ENCODE measurements at regions not wholly inside any gene's neighbourhood (a gene's known extent, or its start where the extent isn't known, plus 50 kb on each side); places are given as distances from the start of the nearest gene placed in this dataset.

DNA sequence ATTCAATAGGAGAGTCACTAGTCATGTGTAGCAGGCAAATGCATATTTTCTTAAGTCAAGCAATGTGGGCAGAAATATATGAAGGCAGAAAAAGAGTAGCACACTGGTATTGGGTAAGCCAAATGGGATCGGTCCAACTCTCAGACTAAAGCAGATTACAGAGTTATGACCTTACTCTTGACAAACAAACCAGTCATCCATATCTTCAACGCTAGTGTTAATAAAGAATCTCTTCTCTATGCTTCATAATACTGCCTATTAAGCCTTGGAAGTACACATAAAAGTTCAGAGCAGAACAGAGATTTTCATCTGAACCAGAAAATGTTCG is 320.2 kb upstream of the JARID2 start:
- no peak for DNase-seq (ENCODE audit: low read depth)

DNA sequence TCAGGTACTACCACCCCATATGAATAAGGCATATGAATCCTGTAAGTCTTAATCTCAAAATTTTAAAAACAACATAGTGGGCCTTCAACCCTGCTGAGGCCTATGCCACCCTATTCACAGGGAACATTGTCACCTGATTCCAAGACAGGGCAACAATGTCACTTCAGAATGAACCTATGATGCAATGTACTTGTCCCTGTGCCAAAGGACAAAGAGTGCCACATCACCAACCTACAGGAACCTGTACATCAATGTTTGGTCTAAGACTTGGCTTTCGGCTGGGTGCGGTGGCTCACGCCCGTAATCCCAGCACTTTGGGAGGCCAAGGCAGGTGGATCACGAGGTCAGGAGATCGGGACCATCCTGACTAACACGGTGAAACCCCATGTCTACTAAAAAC is 318.5 kb upstream of the JARID2 start:
- DNase-seq (ENCODE audit: low read depth): no peak

DNA sequence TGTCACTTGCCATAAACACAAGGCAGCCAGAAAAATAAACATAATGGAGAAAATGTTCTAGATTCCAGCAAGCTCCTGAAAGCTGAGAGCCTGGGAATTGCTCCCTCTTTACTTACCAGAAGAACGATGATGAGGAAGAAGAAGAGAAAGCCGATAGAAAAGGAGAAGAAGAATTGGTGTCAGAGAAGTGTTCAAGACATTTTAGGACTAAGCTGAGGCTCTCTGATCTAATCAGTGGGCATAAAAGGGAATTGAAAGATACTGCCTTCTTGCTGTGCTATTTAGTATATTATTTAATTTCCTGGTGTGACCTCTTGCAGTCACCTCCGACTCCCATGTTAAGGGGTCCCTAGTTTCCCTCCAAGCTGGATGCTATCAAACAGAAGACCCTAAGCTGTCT is 316.6 kb upstream of the JARID2 start:
- no peak for DNase-seq (ENCODE audit: low read depth)

DNA sequence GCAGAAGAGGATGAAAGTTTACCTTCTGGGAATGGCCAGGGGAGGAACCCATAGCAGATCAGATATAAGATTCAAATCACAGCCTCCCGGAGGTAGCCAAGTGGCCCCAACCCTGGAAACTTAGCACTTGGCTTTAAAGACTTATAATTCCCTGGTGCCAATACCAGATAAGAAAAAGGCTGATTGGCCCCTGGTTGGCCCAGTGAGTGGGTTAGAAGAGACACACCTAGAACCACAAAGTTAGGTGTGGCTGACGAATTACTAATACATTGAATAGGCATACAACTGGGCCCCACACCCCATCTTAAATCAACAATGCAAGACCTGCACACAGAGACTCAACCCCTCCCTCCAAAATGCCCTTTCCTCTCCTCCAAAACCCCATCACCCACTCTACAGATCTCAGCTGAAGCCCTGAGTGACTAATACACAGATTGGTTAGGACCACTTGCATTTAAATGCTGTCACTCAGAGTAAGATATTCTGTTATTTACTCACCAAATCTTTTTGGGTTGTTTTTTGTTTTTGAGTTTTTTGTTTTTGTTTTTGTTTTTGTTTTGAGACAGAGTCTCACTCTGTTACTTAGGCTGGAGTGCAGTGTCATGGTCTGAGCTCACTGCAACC is 315.4 kb upstream of the JARID2 start:
- DNase-seq (ENCODE audit: low read depth): peak; percentile 9

DNA sequence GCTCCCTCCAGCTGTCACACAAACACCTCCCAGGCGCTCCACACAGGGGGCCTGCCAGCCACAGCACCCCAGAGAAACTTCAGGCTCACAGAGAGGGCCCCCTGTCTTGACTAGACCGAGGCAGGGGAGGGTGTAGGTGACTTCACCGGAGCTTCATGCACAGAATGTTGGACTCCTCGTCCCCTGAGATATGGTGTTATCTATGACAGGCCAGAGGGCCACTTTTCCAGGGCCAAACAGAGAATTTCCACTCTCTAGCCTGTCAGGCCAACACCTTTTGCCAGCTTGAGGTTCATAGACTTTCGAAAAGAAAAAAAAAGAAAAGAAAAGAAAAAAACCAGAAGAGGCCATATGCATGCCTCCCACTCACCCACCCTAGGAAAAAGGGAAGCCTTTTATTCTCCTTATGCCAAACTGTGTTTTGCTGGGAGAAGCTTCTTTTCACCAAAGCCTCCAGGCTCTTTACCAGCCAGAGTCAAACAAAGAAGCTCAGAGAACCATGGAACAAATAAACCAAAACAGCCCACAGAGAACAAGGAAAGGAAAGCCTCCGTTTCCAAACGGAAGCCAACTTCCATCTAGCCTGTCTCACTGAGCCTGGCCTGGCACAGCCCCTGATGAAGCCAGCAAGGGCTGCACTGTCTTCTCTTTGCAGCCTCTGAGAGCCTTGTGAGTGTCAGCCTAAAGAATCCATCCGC is 313.2 kb upstream of the JARID2 start:
- DNase-seq (ENCODE audit: low read depth): no peak

DNA sequence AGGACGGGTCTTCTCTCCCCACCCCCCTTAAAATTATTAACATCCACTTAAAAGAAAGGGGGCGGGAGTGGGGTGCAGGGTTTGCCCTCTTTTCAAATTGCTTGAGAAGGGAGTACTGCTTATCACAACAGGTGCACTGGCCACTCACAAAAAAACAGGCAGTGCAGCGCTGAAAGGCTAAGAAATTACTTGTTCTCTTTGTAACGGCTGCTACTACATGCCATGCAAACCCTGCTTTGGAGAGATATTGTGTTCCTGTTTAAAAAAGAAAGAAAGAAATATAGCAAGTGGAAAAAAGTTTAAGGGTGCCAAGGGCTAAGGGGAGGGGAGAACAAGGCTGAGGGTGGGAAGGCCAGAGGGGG is 312.7 kb upstream of the JARID2 start:
- no peak for DNase-seq (ENCODE audit: low read depth)

DNA sequence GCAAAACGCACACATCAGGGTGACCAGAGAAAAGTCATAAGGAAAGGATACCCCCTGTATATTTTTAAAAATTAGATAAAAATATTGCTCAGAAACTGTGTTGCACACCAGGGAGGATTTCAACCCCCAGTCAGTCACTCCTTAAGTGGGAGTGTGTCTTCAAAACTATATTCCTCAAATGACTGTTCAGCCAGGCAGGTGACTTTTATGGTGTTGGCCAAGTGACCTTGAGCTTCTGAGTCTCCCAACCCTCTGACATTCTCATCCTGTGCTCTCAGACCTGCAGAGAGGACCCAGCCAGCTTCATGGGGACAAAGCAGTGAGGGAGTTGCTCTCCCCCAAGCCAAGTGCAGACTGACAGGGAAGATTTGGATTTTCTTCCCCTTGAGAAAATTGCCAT is 311.9 kb upstream of the JARID2 start:
- no peak for DNase-seq (ENCODE audit: low read depth)

DNA sequence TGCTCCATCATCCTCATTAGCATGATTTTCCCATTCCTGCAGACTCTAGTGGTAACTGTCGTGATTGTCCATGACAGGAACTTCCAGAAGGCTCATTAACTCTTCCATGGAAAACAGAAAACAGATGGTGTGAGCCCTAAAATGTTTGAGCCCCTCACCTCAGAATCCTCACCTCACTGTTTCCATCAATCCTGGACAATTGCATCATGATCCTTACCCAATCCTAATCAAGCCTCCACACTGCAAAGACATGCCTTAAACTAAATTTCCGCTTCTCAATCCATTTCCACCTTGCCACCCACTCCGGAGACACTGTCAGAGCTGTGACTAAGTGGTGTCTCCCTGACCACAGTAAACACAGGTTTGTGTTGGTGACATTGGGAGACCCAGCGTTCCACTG is 311.0 kb upstream of the JARID2 start:
- DNase-seq (ENCODE audit: low read depth): no peak

DNA sequence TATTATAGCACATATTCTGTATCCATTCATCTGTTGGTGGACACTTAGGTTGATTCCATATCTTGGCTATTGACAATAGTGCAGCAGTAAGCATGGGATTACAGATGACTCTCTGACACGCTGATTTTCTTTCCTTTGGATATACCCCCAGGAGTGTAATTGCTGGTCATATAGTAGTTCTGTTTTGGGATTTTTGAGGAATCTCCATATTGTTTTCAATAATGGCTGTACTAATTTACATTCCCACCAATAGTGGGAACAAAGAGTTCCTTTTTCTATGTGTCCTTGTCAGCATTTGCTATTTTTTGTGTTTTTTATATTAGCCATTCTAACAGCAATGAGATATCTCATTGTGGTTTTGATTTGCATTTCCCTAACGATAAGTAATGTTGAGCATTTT is 309.0 kb upstream of the JARID2 start:
- DNase-seq (ENCODE audit: low read depth): no peak

DNA sequence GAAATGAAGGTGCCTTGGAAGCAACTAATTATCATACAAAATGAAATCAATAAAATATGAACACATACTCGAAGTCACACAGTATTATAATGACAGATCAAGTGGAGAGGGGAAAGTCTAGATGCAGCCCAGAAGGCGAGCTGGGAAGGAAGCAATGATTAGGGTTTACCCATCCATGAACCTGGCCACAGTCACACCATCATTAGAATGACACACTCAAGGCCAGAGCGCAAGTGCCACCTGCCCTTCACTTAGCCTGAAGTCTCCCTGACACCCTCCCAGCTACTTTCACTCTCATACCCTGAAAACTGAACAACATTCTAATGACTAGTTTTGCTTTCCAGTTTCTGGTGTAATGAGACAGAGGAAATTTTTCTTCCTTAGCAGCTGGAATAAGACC is 302.8 kb upstream of the JARID2 start:
- no peak for DNase-seq (ENCODE audit: low read depth)

DNA sequence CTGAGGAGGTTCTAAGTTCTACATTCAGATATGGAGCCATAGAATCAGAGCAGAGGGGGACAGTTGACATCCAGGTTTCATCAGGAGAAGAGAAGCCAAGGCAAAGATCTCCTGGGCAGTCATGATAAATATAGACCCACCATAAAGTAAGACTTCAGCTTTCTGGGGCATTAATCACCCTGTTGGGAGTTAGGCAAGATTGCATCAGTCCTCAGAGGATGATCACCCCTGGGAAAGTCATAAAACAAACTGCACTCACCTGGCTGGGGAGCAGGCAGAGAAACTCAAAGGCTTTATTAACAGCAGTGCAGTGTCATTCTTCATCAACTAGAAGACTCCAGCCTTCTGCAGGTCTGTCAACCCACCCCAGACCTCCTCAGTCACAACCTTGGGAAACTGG is 301.3 kb upstream of the JARID2 start:
- DNase-seq (ENCODE audit: low read depth): no peak

DNA sequence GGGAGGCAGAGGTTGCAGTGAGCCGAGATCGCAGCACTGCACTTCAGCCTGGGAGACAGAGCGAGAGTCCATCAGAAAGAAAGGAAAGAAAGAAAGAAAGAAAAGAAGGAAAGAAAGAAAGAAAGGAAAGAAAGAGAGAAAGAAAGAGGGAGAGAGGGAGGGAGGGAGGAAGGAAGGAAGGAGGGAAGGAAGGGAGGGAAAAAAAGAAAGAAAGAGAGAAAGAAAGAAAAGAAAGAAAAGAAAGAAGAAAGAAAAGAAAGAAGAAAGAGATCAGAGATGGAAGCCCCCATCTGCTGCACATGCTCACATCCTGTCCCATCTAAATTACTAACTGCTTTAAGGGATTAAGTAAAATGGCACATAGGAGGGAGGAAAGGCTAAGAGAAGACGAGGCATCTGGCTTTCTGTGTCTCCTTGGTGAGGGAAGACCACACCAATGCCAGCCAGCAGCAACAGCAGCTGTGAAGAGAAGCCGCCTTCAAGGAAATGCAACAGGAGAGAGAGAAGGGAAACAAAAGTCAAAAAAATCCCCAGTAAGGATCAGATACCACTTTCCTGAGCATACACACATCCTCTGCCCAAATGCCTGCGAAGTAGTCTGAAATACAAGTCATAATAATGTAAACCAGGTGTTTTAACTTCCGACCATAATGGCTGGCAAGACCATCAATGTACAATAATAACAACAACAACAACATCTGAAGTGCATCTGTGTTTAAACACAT is 300.2 kb upstream of the JARID2 start:
- DNase-seq (ENCODE audit: low read depth): no peak

DNA sequence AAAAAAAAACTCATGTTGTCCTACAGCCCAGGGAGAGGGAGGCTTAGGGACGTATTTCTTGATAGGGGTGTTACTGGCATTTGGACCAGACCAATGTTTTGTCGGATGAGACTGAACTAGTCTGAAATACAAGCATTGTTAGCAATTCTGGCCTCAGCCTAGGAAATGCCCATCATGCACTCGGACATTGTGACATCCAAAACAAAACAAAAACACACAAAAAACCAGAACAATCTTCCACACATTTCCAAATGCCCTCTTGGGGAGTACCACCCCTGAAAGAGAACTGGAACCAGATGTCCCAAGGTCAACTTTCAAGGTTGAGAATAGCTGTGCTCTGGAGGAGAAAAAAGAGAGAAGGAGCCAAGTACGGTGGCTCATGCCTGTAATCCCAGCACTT is 299.1 kb upstream of the JARID2 start:
- no peak for DNase-seq (ENCODE audit: low read depth)

DNA sequence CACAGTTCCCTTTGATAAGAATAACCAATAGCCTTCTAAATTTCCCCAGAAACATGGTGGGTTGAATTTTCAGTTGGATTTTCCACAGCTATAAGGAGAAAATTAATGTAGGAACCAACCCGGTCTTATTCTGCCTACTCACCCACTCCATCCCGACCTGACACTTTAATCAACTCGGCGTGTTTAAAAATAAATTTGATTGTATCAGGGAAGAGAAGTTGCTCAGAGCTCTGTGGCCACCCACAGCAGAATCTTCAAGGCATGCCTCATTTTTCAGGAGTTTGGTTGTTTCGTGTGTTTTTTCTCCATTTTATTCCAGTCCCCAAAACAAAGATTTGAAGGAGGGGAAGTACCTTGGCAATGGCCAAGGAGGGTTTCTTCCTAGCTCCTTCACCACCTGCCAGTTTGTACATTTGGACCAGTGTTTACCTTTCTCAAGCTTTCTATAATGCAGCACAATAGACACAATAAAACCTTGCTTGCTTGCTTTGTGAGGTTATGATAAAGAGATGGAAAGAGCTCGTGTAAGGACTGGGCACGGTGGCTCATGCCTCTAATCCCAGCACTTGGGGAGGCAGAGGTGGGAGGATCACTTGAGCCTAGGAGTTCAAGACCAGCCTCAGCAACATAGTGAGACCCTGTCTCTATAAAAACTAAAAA is 297.2 kb upstream of the JARID2 start:
- no peak for DNase-seq (ENCODE audit: low read depth)

DNA sequence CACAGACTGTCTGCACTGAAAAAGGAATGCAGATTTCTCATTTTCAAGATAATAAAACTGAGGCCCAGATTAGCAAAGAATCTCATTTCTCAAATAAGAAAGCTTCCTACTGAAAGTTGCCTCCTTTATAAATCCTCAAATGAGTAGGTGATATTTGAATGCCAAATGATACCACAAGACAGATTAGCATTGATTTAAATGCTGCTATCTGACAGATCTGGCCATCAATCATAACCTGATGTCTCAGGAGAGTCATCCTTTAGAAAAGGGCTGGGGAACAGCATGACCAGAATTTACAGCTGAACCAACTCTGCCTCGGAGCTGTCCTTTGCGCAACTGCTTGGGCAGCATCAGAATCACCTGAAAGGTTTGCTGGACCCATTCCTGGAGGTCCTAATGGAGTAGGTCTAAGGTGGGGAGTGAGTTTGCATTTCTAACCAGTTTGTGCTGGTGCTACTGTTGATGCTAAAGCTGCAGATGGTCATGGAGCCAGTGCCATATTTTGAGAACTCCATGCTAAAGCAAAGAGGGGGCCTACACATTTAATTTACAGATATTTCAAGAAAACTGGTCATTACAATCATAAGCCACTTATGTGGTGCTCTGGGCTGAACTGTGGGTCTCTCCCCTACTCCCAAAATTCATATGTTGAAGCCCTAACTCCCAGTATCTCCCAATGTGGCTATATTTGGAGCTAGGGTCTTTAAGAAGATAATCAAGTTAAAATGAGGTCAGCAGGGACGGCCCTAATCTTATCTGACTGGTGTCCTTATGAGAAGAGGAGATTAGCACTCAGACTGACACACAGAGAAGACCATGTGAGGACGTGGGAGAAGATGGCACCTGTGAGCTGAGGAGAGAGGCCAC is 295.5 kb upstream of the JARID2 start:
- no peak for DNase-seq (ENCODE audit: low read depth)

DNA sequence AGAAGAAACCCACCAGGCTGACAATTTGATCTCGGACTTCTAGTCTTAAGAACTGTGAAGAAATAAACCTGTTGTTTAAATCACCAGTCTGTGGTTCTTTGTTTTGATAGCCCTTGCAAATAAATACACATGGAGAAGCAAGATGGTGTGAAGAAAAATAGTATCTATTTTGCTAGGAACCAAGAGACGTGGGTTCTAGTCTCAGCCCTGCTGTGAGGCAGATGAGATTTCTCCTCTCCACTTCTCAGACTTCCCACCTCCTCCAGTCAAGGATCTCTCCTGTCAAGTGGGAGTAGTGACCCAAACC is 294.9 kb upstream of the JARID2 start:
- DNase-seq (ENCODE audit: low read depth): no peak

DNA sequence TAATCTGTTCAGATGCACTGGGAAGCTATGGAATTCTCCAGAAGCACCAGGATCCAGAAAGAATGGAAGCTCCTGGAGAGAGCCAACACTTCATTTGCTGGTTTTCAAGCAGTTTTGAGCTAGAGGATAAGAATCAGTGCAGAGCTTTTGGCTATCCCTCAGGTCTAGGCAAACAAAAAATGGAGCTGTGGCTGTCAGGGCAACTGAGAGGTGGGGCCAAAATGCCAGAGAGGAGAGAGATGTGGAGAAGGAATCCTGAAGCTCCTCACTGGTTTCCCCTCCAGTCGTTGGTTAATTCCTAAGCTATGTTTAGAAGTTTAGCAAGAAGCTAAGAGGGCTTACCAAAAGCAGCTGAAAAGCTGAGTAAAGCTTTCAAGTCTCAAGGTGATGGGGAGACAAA is 294.2 kb upstream of the JARID2 start:
- DNase-seq (ENCODE audit: low read depth): no peak

DNA sequence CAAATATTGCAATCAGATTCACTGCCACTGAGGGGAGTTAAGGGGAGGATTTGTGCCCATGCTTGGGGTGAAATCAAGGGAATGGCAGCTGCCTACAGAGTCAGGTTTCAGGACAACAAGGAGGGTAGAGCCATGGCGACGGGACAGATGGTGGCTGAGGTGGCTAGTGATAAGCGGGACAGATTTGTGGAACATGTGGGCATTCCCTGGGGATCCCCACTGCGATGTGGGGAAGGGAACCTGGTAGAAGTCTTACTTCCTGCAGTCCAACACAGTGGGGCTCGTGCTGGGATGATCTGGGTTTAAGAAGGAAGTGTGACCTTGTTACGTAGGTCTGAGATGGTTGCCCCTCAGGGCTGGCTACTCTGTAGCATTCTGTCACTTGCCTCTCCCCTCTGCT is 292.0 kb upstream of the JARID2 start:
- no peak for DNase-seq (ENCODE audit: low read depth)

DNA sequence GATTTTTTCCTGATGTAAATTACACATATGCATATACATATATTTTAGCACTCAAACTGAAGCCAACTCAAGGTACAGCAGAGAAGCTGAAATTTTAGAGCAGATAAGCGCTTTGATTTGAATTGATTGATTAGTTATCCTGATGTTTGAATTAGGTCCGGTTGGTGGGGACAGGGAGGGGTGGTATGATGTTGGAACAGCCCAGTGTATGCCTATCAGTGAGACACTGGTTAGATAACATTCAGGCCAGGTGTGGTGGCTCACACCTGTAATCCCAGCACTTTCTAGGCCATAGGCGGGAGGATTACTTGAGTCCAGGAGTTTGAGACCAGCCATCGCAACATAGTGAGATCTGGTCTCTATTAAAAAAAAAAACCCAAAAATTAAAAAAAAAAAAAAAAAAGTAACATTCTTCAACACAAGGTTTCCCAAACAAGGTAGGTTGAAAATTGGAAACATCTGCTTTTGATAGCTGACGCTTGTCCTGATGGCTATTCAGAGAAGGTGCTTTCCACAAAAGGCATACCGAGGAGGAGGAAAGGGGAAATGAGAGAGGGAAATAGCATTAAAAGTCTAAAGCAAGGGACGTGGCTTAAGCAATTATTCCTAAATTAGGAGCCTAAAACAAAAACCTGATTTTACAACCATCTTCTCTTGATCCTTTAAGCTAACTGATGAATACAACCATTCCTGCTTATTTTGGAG is 288.4 kb upstream of the JARID2 start:
- no peak for DNase-seq (ENCODE audit: low read depth)

DNA sequence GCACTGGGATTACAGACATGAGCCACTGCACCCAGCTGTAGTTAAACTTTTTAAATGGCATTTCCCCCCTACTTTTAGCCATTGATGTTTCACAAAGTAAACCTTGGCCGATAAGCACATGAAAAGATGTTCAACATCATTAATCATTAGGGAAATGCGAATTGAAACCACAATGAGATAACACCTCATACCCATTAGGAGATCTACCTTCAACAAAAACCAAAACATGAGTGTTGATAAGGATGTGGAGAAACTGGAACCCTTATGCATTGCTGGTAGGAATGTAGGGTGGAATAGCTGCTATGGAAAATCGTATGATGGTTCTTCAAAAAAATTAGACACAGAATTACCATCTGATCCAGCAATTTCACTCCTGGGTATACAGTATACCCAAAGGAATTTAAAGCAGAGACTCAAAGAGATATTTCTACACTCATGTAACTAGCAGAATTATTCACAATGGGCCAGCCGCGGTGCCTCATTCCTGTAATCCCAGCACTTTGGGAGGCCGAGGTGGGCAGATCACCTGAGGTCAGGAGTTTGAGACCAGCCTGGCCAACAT is 286.5 kb upstream of the JARID2 start:
- no peak for DNase-seq (ENCODE audit: low read depth)

DNA sequence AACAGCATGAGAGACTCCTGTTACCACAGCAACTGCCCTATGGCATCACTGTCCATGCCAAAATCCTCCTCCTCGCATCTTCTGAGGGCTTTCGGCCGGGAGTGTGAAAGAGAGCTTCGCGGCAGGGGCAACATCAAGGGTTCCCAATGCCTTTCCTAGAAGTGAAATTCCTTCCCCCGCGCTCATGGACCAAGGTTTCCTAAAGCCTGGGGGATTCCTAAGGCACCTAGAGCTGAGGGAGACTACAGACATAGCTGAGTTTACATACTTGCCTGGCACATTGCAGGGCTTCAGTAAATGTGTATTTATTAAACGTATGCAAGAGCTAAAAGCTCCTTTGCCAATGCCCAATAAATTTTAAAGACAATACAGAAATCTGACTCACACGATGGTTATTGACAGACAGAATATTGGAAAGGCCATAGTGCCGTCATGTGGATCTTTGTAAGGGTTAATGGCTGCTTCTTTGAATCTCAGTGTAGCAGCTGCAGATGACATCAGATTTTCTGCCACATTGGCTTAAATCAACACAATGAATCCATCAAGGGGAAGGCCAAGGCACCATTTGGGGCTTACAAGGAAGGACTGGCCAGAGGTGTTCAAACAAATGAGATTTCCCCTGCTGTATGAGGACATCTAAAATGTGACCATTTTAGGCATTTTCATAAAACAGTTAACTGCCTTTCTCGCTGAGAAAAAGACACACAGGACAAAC is 281.2 kb upstream of the JARID2 start:
- DNase-seq (ENCODE audit: low read depth): no peak

Measured in Daoy (cell line).